NK-92 (cell line): ENCODE measurements at regions not wholly inside any gene's neighbourhood (a gene's known extent, or its start where the extent isn't known, plus 50 kb on each side); places are given as distances from the start of the nearest gene placed in this dataset.

ENCODE experiments used
- DNase-seq: peaks from one replicate; lab custom pipeline; 2025; ENCODE audit not compliant: unreplicated experiment; lab: John Stamatoyannopoulos, UW

DNA sequence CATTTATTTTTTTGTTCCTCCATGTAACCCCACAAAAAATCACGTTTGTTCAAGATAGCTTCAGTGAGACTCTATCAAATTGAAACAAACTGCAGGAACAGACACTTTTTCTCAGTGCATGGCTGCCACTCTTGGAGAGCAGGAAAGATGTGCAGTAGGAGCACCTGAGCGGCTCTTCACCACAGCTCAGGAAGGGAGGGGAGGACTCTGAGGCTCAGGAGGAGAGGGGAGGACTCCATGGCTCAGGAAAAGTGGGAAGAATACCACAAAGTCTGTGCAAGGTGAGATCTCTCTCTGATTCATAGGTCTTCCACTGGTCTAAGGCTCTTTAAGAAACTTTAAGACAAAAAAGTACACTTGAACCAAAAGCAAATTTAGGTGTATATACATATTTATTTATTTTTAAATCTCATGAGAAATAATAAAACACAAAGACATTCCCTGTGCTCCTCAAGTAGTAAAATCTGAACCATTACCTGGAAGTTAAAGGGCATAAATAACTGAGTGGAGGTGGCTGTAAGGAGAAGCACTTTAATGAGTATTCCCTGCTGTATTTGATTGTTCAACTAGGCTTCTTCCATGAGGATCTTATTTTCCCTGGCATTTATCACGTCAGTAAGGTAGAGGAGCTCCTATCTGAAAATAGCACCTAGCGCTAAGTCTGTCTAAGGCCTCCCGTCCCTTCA is 69.2 kb upstream of the CCN6 start:
- no peak for DNase-seq

DNA sequence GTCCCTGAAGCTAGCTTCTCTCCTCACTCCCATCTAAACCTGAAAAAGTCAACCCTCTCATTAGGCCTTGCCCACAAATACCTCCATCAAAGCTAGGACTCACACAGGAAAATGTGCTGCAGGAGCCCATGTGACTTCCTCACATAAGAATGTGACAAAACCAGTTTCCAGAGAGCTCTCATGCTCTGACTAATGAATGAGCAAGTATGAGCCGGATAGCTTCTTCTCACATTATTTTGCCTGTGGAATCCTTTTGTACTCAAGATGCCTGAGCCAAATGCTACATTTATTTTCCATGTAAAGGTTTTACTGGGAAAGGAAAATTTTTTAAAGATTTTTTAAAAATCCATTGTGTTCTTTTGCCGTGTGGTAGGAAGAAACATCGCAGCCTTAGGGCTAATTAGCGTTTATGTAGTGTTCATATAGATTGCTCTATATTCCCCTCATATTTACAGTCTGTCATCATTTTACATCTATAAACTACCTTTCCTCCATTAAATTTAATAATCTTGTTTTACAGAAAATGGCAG is 68.6 kb upstream of the CCN6 start:
- DNase-seq = no peak

DNA sequence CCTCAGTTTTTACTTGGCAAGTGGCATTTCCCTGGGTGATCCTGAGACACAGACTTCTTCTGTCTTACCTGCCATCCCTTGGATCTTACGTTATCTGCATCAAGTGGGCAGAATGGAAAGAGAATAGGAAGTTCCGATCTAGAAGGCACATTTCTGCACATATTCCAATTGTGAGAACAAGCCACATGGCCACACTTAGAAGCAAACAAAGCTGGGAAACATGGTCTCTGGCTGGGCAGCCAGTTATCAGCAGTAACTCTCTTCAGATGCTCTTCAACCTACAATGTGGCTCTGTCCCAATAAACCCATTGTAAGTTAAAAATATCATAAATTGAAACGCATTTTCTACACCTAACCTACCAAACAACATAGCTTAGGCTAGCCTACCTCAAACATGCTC is 67.3 kb upstream of the CCN6 start:
- no peak for DNase-seq

DNA sequence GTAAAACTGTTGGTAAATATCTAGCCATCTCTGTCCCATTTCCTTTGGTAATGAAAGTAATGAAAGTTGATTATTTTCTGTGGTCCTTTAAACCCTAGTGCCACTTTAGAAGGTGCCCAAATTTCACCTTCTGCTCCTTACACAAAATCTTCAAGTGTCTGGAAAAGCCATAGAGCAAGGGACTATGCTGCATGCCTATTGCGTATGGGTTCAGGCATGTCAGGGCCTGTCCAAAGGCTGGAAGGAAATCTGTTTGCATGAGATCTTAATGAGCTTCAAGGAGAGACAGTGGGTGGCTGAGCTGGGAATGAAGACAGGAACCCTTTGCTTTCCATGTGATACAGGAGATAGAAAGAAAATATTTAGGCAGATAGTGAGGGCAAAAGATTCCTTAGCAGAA is 66.6 kb upstream of the CCN6 start:
- no peak for DNase-seq

DNA sequence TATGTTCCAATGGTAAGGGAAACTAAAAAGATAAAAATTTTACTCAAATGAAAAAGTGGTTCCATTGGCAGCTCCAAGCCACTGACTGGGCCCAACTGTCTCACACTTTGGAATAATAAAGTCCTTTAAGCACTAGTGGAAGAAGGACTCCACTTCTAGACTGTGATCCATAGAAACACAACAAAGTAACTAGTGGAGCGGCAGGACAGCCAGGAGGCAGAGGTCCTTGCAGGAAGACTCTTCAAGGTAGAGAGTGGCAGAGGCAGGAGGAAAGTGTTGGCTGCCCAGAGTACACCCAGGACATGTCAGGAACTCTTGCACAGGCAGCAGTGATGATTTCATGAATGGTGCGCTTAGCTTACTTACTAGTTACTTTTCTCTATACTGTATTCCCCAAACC is 65.0 kb upstream of the CCN6 start:
- no peak for DNase-seq

DNA sequence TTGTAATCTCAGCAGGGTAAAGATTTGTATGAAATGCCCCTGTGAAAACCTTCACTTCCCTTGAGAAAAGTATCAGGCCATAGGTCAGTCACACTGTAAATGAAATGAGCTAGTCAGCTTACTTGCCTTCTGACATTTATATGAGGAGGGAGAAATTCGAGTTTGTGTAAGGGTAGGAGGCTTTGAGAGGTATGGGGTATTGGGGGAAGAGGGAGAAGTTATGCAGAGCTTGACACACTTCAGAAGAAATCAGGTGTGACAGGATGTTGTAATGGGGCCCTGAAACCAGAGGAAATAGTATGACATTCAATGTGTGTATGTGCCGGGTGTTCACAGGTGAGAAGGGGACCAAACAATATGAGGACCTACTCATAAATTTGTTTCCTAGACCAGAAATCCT is 64.2 kb upstream of the CCN6 start:
- DNase-seq = no peak

DNA sequence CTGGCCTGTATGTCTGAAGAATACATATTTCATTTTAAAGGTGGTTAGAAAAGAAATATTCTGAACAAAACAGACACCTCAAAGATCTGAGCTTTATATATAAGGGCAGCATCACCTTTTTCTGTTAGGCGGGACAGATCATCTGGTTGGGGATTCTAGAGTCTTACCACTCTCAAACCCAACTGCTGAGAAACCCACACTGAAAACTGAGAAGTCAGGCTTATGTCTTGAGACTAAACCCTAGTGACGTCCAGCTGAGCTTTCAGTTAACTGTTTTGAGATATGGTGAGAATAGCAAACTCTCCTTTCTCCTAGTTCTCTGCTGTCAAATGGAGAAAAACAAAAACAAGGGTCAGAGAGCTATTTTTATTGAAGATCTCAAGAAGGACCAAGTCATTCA is 63.7 kb upstream of the CCN6 start:
- DNase-seq = no peak

DNA sequence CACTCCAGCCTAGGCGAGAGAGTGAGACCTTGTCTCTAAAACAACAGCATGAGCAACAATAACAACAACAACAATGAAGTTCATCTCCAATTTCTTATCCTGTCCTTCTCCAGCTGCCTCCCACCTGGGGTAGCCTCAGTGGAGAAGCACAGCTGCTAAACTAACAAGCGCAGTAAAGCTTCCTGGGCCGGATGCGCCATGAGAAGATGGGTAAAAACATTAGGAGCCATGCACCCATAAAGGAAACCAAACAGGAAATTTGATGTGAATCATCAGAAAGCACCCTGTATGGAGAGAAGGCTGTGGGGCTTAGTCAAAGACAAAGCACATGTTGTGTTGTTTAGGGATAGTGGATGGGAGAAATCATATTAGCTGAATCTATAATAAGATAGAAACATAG is 61.1 kb upstream of the CCN6 start:
- no peak for DNase-seq

DNA sequence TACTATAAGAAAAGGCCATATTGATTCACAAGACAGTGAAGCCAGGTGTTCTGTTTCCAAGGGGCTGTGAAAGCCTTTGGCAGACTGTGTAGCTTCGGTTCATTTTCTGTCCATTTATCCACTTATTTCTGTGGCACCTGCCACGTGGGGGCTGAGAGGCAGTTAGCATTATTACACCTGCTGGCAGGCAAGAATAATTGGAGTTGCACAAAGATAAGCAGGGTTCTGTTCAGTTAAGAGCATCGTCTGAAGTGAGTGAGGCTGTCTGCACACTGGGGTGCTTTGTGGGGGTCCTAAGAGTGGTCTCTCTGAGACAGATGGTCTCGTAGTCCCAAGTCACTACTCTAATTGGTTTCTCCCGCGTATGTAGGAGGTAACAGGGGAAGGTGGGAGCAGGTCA is 60.6 kb upstream of the CCN6 start:
- no peak for DNase-seq

DNA sequence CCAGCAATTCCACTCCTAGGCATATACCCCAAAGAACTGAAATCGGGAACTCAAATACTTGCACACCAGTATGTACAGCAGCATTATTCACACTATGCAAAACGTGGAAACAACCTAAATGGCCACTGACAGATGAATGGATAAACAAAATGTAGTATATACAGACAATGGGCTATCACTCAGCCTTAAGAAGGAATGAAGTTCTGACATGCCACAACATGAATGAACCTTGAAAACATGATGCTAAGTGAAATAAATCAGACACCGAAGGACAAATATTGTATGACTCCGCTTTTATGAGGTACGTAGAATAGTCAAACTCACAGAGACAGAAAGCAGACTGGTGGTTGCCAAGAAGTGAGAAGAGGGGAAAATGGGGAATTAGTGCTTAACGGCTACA is 59.1 kb upstream of the CCN6 start:
- DNase-seq = no peak

DNA sequence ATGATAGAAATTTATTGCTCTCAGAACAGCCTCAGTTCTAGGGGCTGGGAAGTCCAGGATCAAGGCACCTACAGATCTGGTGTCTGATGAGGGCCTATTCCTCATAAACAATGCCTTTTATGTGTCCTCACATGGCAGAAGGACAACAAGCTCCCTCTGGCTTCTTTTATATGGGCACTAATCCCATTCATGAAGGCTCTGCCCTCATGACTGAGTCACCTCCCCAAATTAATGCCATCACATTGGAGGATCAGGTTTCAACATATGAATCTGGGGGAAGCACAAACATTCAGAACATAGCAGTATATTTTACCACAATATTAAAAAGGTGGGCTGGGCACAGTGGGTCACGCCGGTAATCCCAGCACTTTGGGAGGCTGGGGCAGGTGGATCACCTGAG is 58.5 kb upstream of the CCN6 start:
- no peak for DNase-seq

DNA sequence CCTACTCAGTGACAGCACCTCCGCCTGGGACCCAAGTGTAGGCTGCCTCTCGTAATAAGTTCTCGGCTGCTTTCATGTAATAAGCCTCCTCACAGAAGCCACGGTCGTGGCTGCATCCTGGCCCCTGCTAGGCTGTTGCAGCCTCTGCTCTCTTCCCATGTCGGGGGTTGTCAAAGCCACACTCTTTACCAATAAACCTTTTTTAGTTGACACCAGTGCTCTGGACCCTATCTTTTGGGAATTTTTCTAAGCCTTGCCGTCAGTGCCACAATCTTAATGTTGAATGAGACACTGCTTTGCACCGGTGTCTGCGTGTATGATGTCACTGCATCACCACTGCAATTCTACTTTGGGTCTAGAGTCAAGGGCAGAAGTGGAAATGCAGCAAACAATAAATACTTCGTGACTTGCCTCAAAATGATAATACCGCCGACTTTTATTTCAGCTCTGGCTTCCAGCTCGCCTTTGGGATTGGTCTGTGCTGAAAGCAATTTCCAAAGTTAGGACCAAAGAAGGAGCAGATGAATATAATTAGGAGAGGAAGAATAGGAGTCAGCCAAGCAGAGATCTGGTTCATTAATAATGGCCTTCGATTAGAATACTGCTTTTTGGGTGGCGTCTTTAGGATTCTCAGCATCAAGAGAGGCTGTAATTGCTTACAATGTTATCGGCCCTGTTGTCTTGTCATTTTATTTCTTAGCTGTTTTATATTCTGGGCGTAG is 57.6 kb upstream of the CCN6 start:
- no peak for DNase-seq

DNA sequence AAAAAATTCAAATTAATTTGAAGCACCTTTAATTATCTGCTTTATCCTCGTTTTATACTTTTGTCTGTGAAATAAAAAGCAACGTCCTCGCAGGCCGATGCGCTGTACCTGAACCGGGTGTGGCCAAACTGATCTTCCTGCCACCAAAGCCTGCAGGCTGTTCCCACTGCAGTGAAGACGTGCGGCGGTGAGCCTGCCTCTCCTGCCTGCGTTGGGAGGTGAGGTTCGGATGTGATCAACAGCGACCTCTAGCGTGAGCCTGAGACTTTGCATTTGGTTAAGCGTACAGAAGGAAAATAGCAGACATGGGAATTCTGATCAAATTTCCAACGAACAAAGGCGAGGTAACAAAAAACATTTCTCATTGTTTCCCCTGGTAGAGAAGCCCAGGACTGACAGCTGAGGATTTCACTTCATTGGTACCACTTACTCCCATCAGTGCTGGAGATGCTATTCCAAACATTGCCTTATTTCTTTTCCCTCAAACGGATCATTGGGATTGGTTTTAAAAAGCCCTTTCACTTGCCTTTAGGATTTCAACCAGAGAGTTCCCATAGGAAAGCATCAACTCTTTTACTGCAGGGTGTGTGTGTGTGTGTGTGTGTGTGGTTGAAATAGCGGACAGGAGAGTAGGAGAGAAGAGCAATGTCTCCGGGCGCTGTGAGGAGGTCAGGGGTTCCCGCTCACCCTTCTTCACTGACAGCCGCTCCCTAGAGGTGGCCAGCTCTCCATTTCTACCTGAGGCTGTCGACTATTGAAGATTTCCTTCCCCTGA is 56.6 kb upstream of the CCN6 start:
- peak; percentile 47 for DNase-seq

DNA sequence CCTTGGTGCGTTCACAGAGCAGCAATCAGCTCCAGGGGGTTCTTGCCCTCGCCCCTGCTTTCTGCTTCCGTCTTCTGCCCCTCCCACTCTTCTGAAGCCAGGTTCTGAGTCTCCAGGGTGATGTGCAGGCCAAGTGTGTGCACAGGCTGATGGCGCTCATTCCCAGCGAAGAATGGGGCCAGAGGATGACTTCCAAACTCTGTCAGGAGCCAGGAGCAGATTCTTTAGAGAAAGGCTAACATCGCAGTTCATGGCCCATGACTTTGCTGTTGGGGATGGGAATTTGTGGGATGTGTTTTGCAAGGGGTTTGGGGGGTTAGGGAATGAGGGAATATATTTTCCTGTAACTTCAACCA is 56.1 kb upstream of the CCN6 start:
- DNase-seq = no peak

DNA sequence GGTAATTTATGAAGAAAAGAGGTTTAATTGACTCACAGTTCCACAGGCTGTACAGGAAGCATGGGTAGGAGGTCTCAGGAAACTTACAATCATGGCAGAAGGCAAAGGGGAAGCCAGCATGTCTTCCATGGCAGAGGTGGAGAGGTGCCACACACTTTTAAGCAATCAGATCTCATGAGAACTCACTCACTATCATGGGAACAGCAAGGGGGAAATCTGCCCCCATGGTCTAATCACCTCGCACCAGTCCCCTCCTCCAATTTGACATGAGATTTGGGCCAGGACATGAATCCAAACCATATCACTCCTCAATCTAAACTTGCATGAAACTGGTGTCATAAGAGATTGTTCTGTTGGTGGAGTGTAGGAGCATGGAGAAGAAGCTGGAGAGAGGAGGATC is 51.6 kb upstream of the CCN6 start:
- DNase-seq = no peak
